GM21717 (cell line): ENCODE measurements at regions not wholly inside any gene's neighbourhood (a gene's known extent, or its start where the extent isn't known, plus 50 kb on each side); places are given as distances from the start of the nearest gene placed in this dataset.
"Not testable (repeated sequence)": the region's sequence is repeated elsewhere in the genome, so short reads cannot be mapped to it uniquely, and the experiment has no call there.

Experiments
- ATAC-seq: cut with Tn5 transposase; IDR thresholded peaks from one replicate; pipeline ENCODE4 v1.9.1; 2021; ENCODE audit warnings: mild to moderate bottlenecking, moderate library complexity; ENCODE audit not compliant: unreplicated experiment

- ATAC-seq = no peak
Measured at GRCh38 chr6:106749609-106750008, 120.2 kb downstream of the QRSL1 start.

- ATAC-seq = no peak
Measured at GRCh38 chr6:106748547-106749207, 119.3 kb downstream of the QRSL1 start.

- ATAC-seq = no peak
Measured at GRCh38 chr6:106747139-106747538, 117.8 kb downstream of the QRSL1 start.

GRCh38 chr6:106746652-106747051 lies 117.3 kb downstream of the QRSL1 start:
- no peak for ATAC-seq

- no peak for ATAC-seq
Measured at GRCh38 chr6:106745824-106746582, 116.6 kb downstream of the QRSL1 start.

GRCh38 chr6:106745197-106745770 lies 115.9 kb downstream of the QRSL1 start:
- ATAC-seq = no peak

GRCh38 chr6:106744781-106745180 lies 115.4 kb downstream of the QRSL1 start:
- no peak for ATAC-seq

GRCh38 chr6:106744029-106744428 lies 114.7 kb downstream of the QRSL1 start:
- not testable (repeated sequence) for ATAC-seq

GRCh38 chr6:106743612-106744011 lies 114.2 kb downstream of the QRSL1 start:
- ATAC-seq = no peak

GRCh38 chr6:106740287-106740686 lies 110.9 kb downstream of the QRSL1 start:
- ATAC-seq = no peak

GRCh38 chr6:106739387-106739786 lies 110.0 kb downstream of the QRSL1 start:
- ATAC-seq = no peak

GRCh38 chr6:106736502-106736901 lies 107.1 kb downstream of the QRSL1 start:
- ATAC-seq = no peak

GRCh38 chr6:106735828-106736227 lies 106.5 kb downstream of the QRSL1 start:
- ATAC-seq = no peak

GRCh38 chr6:106735136-106735633 lies 105.8 kb downstream of the QRSL1 start:
- no peak for ATAC-seq

GRCh38 chr6:106733386-106733785 lies 104.0 kb downstream of the QRSL1 start:
- ATAC-seq = no peak

- no peak for ATAC-seq
Measured at GRCh38 chr6:106732376-106732940, 103.1 kb downstream of the QRSL1 start.

GRCh38 chr6:106731843-106732160 lies 102.4 kb downstream of the QRSL1 start:
- no peak for ATAC-seq

GRCh38 chr6:106731144-106731842 lies 101.9 kb downstream of the QRSL1 start:
- ATAC-seq = no peak

GRCh38 chr6:106730718-106731117 lies 101.3 kb downstream of the QRSL1 start:
- no peak for ATAC-seq

- ATAC-seq = no peak
Measured at GRCh38 chr6:106730264-106730663, 100.9 kb downstream of the QRSL1 start.

- no peak for ATAC-seq
Measured at GRCh38 chr6:106729841-106730240, 100.5 kb downstream of the QRSL1 start.
